HL-60 (cell line): ENCODE measurements at regions not wholly inside any gene's neighbourhood (a gene's known extent, or its start where the extent isn't known, plus 50 kb on each side); places are given as distances from the start of the nearest gene placed in this dataset.

Experiments
- DNase-seq, 2 experiments: peaks; one replicate each; pipeline ENCODE4 v3.0.0-alpha.2; 2010 to 2020; ENCODE audit warnings: low read depth in 1 of 2, low spot score in 1 of 2
- H3K27ac ChIP-seq: fragments of 250-450 bp; sonication (Bioruptor Pico); replicated peaks from 2 replicates; pipeline ENCODE4 v1.5.1; 2020; ENCODE audit warnings: mild to moderate bottlenecking, moderate library complexity
- H3K27me3 ChIP-seq: fragments of 250-450 bp; sonication (Bioruptor Pico); 2 replicates; pipeline ENCODE4 v1.5.1; 2021; ENCODE audit warnings: mild to moderate bottlenecking, moderate library complexity; ENCODE audit not compliant: insufficient read depth, poor library complexity, severe bottlenecking
- H3K4me3 ChIP-seq: replicated peaks from 2 replicates; pipeline ENCODE4 v1.5.1; 2011; ENCODE audit warnings: mild to moderate bottlenecking, control low read depth, low read length; ENCODE audit not compliant: insufficient read depth
- GABPA ChIP-seq: IDR thresholded peaks from 2 replicates; pipeline ENCODE4 v1.6.1; 2012; ENCODE audit warnings: low read depth
- POLR2AphosphoS5 ChIP-seq: IDR thresholded peaks from 2 replicates; pipeline ENCODE4 v1.6.1; 2012; ENCODE audit warnings: low read depth
- REST ChIP-seq: IDR thresholded peaks from 2 replicates; pipeline ENCODE4 v1.6.1; 2012; ENCODE audit warnings: low read depth; ENCODE audit not compliant: insufficient replicate concordance
- SPI1 ChIP-seq: IDR thresholded peaks from 2 replicates; pipeline ENCODE4 v1.6.1; 2012; ENCODE audit warnings: low read depth, mild to moderate bottlenecking, borderline replicate concordance
- TF ChIP-seq, protein P1 (sequence below): IDR thresholded peaks from one replicate; pipeline ENCODE4 v1.5.1; 2011; ENCODE audit warnings: low read length, control low read depth, inconsistent platforms; ENCODE audit not compliant: insufficient read depth

DNA sequence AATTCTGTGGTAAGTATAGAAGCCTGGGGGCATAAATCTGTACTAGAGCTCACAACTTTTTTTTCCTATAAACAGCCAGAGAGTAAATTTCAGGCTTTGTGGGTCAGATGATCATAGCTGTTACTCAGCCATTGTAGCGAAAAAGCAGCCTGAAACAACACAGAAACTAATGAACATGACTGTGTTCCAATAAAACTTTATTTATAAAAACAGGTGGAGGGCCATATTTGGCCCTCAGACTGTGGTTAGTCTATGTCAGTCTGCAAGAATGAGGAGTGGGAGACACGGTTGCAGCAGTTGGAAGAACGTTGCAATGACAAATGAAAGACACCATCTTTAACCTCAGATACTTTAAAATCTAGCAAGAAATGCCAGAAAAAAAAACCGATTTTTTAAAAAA is 389.6 kb upstream of the PRKCQ start:
- H3K27me3 ChIP-seq, result no peaks in the 10 kb centered on the region
- TF ChIP-seq POLR2AphosphoS5 (no peak), REST (no peak), SPI1 (no peak), GABPA (no peak)
- TF ChIP-seq, protein P1, sequence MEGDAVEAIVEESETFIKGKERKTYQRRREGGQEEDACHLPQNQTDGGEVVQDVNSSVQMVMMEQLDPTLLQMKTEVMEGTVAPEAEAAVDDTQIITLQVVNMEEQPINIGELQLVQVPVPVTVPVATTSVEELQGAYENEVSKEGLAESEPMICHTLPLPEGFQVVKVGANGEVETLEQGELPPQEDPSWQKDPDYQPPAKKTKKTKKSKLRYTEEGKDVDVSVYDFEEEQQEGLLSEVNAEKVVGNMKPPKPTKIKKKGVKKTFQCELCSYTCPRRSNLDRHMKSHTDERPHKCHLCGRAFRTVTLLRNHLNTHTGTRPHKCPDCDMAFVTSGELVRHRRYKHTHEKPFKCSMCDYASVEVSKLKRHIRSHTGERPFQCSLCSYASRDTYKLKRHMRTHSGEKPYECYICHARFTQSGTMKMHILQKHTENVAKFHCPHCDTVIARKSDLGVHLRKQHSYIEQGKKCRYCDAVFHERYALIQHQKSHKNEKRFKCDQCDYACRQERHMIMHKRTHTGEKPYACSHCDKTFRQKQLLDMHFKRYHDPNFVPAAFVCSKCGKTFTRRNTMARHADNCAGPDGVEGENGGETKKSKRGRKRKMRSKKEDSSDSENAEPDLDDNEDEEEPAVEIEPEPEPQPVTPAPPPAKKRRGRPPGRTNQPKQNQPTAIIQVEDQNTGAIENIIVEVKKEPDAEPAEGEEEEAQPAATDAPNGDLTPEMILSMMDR, result no peak
- H3K4me3 ChIP-seq, result no peak overlapping the region
- H3K27ac ChIP-seq, result no peak overlapping the region
- no peak for DNase-seq

DNA sequence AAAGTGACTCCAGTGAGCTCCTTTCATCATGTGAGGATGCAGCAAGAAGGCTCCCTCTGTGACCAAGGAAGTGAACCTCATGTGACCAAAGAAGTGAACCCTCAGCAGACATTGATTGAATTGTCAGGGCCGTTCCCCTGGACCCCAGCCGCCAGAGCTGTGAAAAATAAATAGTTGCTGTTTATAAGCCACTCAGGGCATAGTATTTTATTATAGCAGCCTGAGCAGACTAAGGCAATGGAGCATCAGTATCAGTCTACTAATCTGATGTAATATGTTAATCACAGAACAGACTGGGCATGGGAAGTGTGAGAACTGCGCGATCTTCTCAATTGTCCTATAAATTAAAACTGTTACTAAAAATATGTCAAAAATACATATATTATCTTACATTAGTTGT is 384.5 kb upstream of the PRKCQ start:
- Histone ChIP-seq H3K27ac (no peak overlapping the region), H3K4me3 (no peak overlapping the region), H3K27me3 (no peaks in the 10 kb centered on the region)
- DNase-seq, result no peak
- no peak for TF ChIP-seq POLR2AphosphoS5
- no peak for TF ChIP-seq REST
- TF ChIP-seq, protein P1, result no peak
- no peak for TF ChIP-seq GABPA
- no peak for TF ChIP-seq SPI1

DNA sequence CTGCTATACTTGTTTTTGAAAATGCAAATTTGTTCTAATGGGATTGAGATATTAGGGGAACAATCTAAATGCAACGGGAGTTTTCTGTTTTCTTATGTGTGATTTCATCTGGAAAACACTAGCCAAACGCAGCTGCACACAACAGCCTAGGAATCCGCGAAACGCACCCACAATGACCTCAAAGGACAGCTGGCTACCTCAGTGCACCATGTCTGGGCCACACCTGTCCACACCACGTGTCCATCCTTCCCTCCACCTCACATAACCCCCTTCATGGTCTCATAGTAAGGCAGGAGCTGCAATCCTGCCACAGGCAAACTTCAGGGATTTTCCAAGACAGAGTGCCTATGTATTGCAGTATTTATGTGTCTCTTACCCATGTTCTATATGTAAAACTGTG is 382.5 kb upstream of the PRKCQ start:
- Histone ChIP-seq H3K4me3 (no peak overlapping the region), H3K27me3 (no peaks in the 10 kb centered on the region), H3K27ac (no peak overlapping the region)
- no peak for DNase-seq
- TF ChIP-seq SPI1 (no peak), REST (no peak), POLR2AphosphoS5 (no peak)
- TF ChIP-seq, protein P1, result no peak
